Skin epidermis (tissue), 12 donors: ENCODE measurements at regions not wholly inside any gene's neighbourhood (a gene's known extent, or its start where the extent isn't known, plus 50 kb on each side); places are given as distances from the start of the nearest gene placed in this dataset.

Source experiments
- H3K27ac ChIP-seq, 21 experiments: fragments of 200-600 bp; sonication (generic) in 11 of 21; one replicate each; pipeline ENCODE4 v1.5.0; 2020; ENCODE audit warnings: mild to moderate bottlenecking in 3 of 21, inconsistent platforms in 2 of 21, moderate library complexity in 2 of 21
- H3K4me3 ChIP-seq, 7 experiments: fragments of 200-600 bp; sonication (generic) in 2 of 7; one replicate each; pipeline ENCODE4 v1.5.0; 2020; ENCODE audit warnings: inconsistent platforms in 2 of 7, mild to moderate bottlenecking in 2 of 7, moderate library complexity in 1 of 7

GRCh38 chr5:152274224-152274623 lies 130.9 kb downstream of the NMUR2 start:
- no peak overlapping the region for H3K27ac ChIP-seq
- H3K4me3 ChIP-seq = no peak overlapping the region

- no peak overlapping the region for H3K27ac ChIP-seq
- H3K4me3 ChIP-seq = no peak overlapping the region
These were observed 133.7 kb downstream of the NMUR2 start for GRCh38 chr5:152271420-152271819.

- Histone ChIP-seq H3K27ac (no peak overlapping the region), H3K4me3 (no peak overlapping the region)
These were observed 135.0 kb downstream of the NMUR2 start for GRCh38 chr5:152270096-152270495.

- Histone ChIP-seq H3K4me3 (no peak overlapping the region), H3K27ac (no peak overlapping the region)
These were observed 135.5 kb downstream of the NMUR2 start for GRCh38 chr5:152269533-152269932.

GRCh38 chr5:152264645-152265254 lies 140.3 kb downstream of the NMUR2 start:
- no peak overlapping the region for H3K27ac ChIP-seq
- H3K4me3 ChIP-seq = no peak overlapping the region

GRCh38 chr5:152262667-152263066 lies 142.4 kb downstream of the NMUR2 start:
- Histone ChIP-seq H3K27ac (no peak overlapping the region), H3K4me3 (no peak overlapping the region)

GRCh38 chr5:152260940-152261339 lies 144.1 kb downstream of the NMUR2 start:
- no peak overlapping the region for H3K27ac ChIP-seq
- no peak overlapping the region for H3K4me3 ChIP-seq

GRCh38 chr5:152259702-152260101 lies 145.4 kb downstream of the NMUR2 start:
- no peak overlapping the region for H3K27ac ChIP-seq
- H3K4me3 ChIP-seq = no peak overlapping the region

GRCh38 chr5:152256580-152256979 lies 148.5 kb downstream of the NMUR2 start:
- H3K4me3 ChIP-seq = no peak overlapping the region
- no peak overlapping the region for H3K27ac ChIP-seq

GRCh38 chr5:152255411-152255810 lies 149.7 kb downstream of the NMUR2 start:
- no peak overlapping the region for H3K4me3 ChIP-seq

GRCh38 chr5:152247850-152248385 lies 157.2 kb downstream of the NMUR2 start:
- Histone ChIP-seq H3K4me3 (no peak overlapping the region), H3K27ac (no peak overlapping the region)

More at GRCh38 chr5:152255411-152255810, 149.7 kb downstream of the NMUR2 start:
- no peak overlapping the region for H3K27ac ChIP-seq

GRCh38 chr5:152246401-152246800 lies 158.7 kb downstream of the NMUR2 start:
- Histone ChIP-seq H3K27ac (no peak overlapping the region), H3K4me3 (no peak overlapping the region)

GRCh38 chr5:152237531-152237930 lies 167.5 kb downstream of the NMUR2 start:
- no peak overlapping the region for H3K4me3 ChIP-seq
- no peak overlapping the region for H3K27ac ChIP-seq

- Histone ChIP-seq H3K27ac (no peak overlapping the region), H3K4me3 (no peak overlapping the region)
These were observed 178.9 kb downstream of the NMUR2 start for GRCh38 chr5:152226191-152226590.

- no peak overlapping the region for H3K4me3 ChIP-seq
- no peak overlapping the region for H3K27ac ChIP-seq
These were observed 183.1 kb downstream of the NMUR2 start for GRCh38 chr5:152221721-152222629.

GRCh38 chr5:152218694-152219093 lies 186.4 kb downstream of the NMUR2 start:
- Histone ChIP-seq H3K4me3 (no peak overlapping the region), H3K27ac (no peak overlapping the region)

- Histone ChIP-seq H3K4me3 (no peak overlapping the region), H3K27ac (no peak overlapping the region)
These were observed 199.3 kb downstream of the NMUR2 start for GRCh38 chr5:152205804-152206203.

- Histone ChIP-seq H3K4me3 (no peak overlapping the region), H3K27ac (no peak overlapping the region)
These were observed 202.8 kb downstream of the NMUR2 start for GRCh38 chr5:152202321-152202720.

GRCh38 chr5:152193391-152194107 lies 211.5 kb downstream of the NMUR2 start:
- Histone ChIP-seq H3K27ac (no peak overlapping the region), H3K4me3 (no peak overlapping the region)

- H3K27ac ChIP-seq = no peak overlapping the region
- no peak overlapping the region for H3K4me3 ChIP-seq
These were observed 216.8 kb downstream of the NMUR2 start for GRCh38 chr5:152188251-152188650.
